IMR-90 (cell line): ENCODE measurements at regions not wholly inside any gene's neighbourhood (a gene's known extent, or its start where the extent isn't known, plus 50 kb on each side); places are given as distances from the start of the nearest gene placed in this dataset.

ENCODE experiments used
- ATAC-seq: fragments of 200-7000 bp; cut with Tn5 transposase; 2 replicates; pipeline ENCODE4 v1.9.1; 2020; ENCODE audit warnings: low read depth, mild to moderate bottlenecking, moderate library complexity
- BruUV-seq: library from RNA; stranded (reverse); fragments of 400-500 nt; replicated peaks from 2 replicates; lab custom pipeline; 2021; lab: Mats Ljungman, UMichigan
- CTCF ChIA-PET: fragments of 300-600 bp; formaldehyde crosslinking; extraction: SDS; loops from one replicate; lab custom pipeline; 2021; ENCODE audit warnings: antibody characterized with exemption; lab: Yijun Ruan, JAX
- POLR2A ChIA-PET: fragments of 300-600 bp; sonication (Branson Sonifier 250); formaldehyde crosslinking; loops from one replicate; lab custom pipeline; 2022; ENCODE audit warnings: antibody characterized with exemption; ENCODE audit not compliant: unreplicated experiment; lab: Charles Lee
- DNase-seq: peaks from one replicate; pipeline ENCODE4 v3.0.0; 2013
- H2AFZ ChIP-seq: replicated peaks from 2 replicates; pipeline ENCODE3; 2013; ENCODE audit warnings: low read length, mild to moderate bottlenecking; ENCODE audit not compliant: poor library complexity
- H2AK5ac ChIP-seq: 2 replicates; pipeline ENCODE4 v1.6.1; 2013; ENCODE audit warnings: low read depth, low read length, inconsistent platforms
- H2AK9ac ChIP-seq: replicated peaks from 2 replicates; pipeline ENCODE3; 2013; ENCODE audit warnings: mild to moderate bottlenecking, low read depth, low read length, moderate library complexity; ENCODE audit not compliant: poor library complexity
- H2BK120ac ChIP-seq: 2 replicates; pipeline ENCODE4 v1.6.1; 2013; ENCODE audit warnings: low read depth, low read length, inconsistent platforms
- H2BK15ac ChIP-seq: 3 replicates; pipeline ENCODE4 v1.6.1; 2013; ENCODE audit warnings: low read depth, low read length, inconsistent platforms
- H2BK20ac ChIP-seq: 2 replicates; pipeline ENCODE4 v1.6.1; 2013; ENCODE audit warnings: low read depth, mild to moderate bottlenecking, inconsistent platforms, low read length, moderate library complexity
- H2BK5ac ChIP-seq: 2 replicates; pipeline ENCODE4 v1.6.1; 2013; ENCODE audit warnings: mild to moderate bottlenecking, low read depth, low read length, inconsistent platforms; ENCODE audit not compliant: poor library complexity, severe bottlenecking
- H3K14ac ChIP-seq: replicated peaks from 2 replicates; pipeline ENCODE4 v1.6.1; 2013; ENCODE audit warnings: low read depth, low read length, inconsistent platforms
- H3K18ac ChIP-seq: 2 replicates; pipeline ENCODE4 v1.6.1; 2013; ENCODE audit warnings: low read depth, low read length, control low read depth
- H3K23ac ChIP-seq: 2 replicates; pipeline ENCODE4 v1.6.1; 2013; ENCODE audit warnings: low read depth, low read length, inconsistent platforms
- H3K27ac ChIP-seq: 2 replicates; pipeline ENCODE4 v1.5.1; 2013; ENCODE audit warnings: mild to moderate bottlenecking, control low read depth, low read length; ENCODE audit not compliant: insufficient read depth
- H3K27me3 ChIP-seq: 2 replicates; pipeline ENCODE4 v1.6.1; 2013; ENCODE audit warnings: low read length; ENCODE audit not compliant: control insufficient read depth, insufficient read depth
- H3K36me3 ChIP-seq: 2 replicates; pipeline ENCODE4 v1.6.1; 2013; ENCODE audit warnings: low read length, mixed read lengths; ENCODE audit not compliant: control insufficient read depth, insufficient read depth
- H3K4ac ChIP-seq: 2 replicates; pipeline ENCODE4 v1.6.1; 2013; ENCODE audit warnings: low read depth, low read length, inconsistent platforms
- H3K4me1 ChIP-seq: 2 replicates; pipeline ENCODE4 v1.6.1; 2013; ENCODE audit warnings: low read length, mixed read lengths; ENCODE audit not compliant: control insufficient read depth, insufficient read depth
- H3K4me2 ChIP-seq: 2 replicates; pipeline ENCODE4 v1.6.1; 2013; ENCODE audit warnings: low read depth, mild to moderate bottlenecking, control low read depth, low read length, moderate library complexity
- H3K4me3 ChIP-seq: 2 replicates; pipeline ENCODE4 v1.5.1; 2013; ENCODE audit warnings: low read depth, mild to moderate bottlenecking, control low read depth, low read length, moderate library complexity; ENCODE audit not compliant: insufficient read depth
- H3K56ac ChIP-seq: 2 replicates; pipeline ENCODE4 v1.6.1; 2013; ENCODE audit warnings: low read length, inconsistent platforms; ENCODE audit not compliant: insufficient read depth; ENCODE audit errors: extremely low read depth
- H3K79me1 ChIP-seq, 2 experiments: 2 replicates each; pipeline ENCODE4 v1.6.1; 2013; ENCODE audit warnings: low read length in 2 of 2, inconsistent platforms in 1 of 2, low read depth in 1 of 2
- H3K9ac ChIP-seq: 2 replicates; pipeline ENCODE4 v1.6.1; 2013; ENCODE audit warnings: low read depth, low read length, control low read depth
- H3K9me1 ChIP-seq: 2 replicates; pipeline ENCODE4 v1.6.1; 2013; ENCODE audit warnings: low read length, inconsistent platforms; ENCODE audit not compliant: insufficient read depth
- H3K9me3 ChIP-seq: 2 replicates; pipeline ENCODE4 v1.6.1; 2013; ENCODE audit warnings: low read length; ENCODE audit not compliant: control insufficient read depth, insufficient read depth
- H4K20me1 ChIP-seq: 2 replicates; pipeline ENCODE4 v1.6.1; 2013; ENCODE audit warnings: low read length, inconsistent platforms; ENCODE audit not compliant: insufficient read depth
- H4K5ac ChIP-seq: 2 replicates; pipeline ENCODE4 v1.6.1; 2013; ENCODE audit warnings: mild to moderate bottlenecking, low read depth, low read length, control low read depth
- H4K8ac ChIP-seq, 2 experiments: 2 replicates each; pipeline ENCODE4 v1.6.1; 2013; ENCODE audit warnings: low read depth in 2 of 2, low read length in 2 of 2, control low read depth in 1 of 2, inconsistent platforms in 1 of 2
- H4K91ac ChIP-seq: 2 replicates; pipeline ENCODE4 v1.6.1; 2013; ENCODE audit warnings: low read depth, low read length, inconsistent platforms; ENCODE audit not compliant: insufficient read depth
- CHD1 ChIP-seq: IDR thresholded peaks from 2 replicates; pipeline ENCODE4 v1.6.1; 2012; ENCODE audit warnings: low read depth, low read length, improper control_type of control experiment
- MAFK ChIP-seq: IDR thresholded peaks from 2 replicates; pipeline ENCODE4 v1.6.1; 2012; ENCODE audit warnings: low read depth, low read length, improper control_type of control experiment
- MAZ ChIP-seq: IDR thresholded peaks from 2 replicates; pipeline ENCODE4 v1.6.1; 2012; ENCODE audit warnings: low read depth, mild to moderate bottlenecking, low read length, improper control_type of control experiment, moderate library complexity, borderline replicate concordance
- MXI1 ChIP-seq: IDR thresholded peaks from 2 replicates; pipeline ENCODE4 v1.6.1; 2012; ENCODE audit warnings: low read depth, mild to moderate bottlenecking, low read length, moderate library complexity, borderline replicate concordance
- NFE2L2 ChIP-seq: fragments of 150-350 bp; IDR thresholded peaks from 2 replicates; pipeline ENCODE4 v1.6.1; 2016; ENCODE audit warnings: low read depth, mild to moderate bottlenecking, low read length
- POLR2A ChIP-seq: IDR thresholded peaks from 2 replicates; pipeline ENCODE4 v1.6.1; 2012; ENCODE audit warnings: mild to moderate bottlenecking, low read depth, low read length
- RAD21 ChIP-seq: IDR thresholded peaks from 2 replicates; pipeline ENCODE4 v1.6.1; 2012; ENCODE audit warnings: low read length, improper control_type of control experiment
- WGBS, 2 experiments: methylation state at CpG; one replicate each; pipeline versions ENCODE4 v1.1.5 to v1.1.7; 2013; ENCODE audit warnings: missing lambda C conversion rate in 2 of 2; ENCODE audit not compliant: insufficient read length in 1 of 2; ENCODE audit errors: extremely low coverage in 2 of 2; 5-methylcytosine and 5-hydroxymethylcytosine counted together
- dilution Hi-C: fragments of 300-500 bp; cut with HindIII; formaldehyde crosslinking; loops from one replicate; pipeline ENCODE4 v1.14.3; 2018; ENCODE audit warnings: low sequenced_read_pairs; ENCODE audit not compliant: unreplicated experiment
- in situ Hi-C: fragments of 300-500 bp; cut with MboI; formaldehyde crosslinking; loops from 3 replicates; pipeline ENCODE4 v1.14.3; 2019; ENCODE audit warnings: low sequenced_read_pairs, inconsistent platforms, mixed read lengths
- intact Hi-C: fragments of 100-400 bp; cut with micrococcal nuclease; formaldehyde crosslinking; loops from 2 replicates; pipeline ENCODE4 v1.10.0; 2022
- TF ChIP-seq, protein P1 (sequence below): fragments of 150-350 bp; IDR thresholded peaks from 2 replicates; pipeline ENCODE4 v1.6.1; 2017; ENCODE audit warnings: mild to moderate bottlenecking, antibody characterized with exemption, low read length, low read depth
- TF ChIP-seq, protein P2 (sequence below): conservative IDR thresholded peaks from 2 replicates; pipeline ENCODE4 v1.5.1; 2012; ENCODE audit warnings: mild to moderate bottlenecking, low read depth, low read length, improper control_type of control experiment
- TF ChIP-seq, protein P3 (sequence below): fragments of 150-350 bp; IDR thresholded peaks from 2 replicates; pipeline ENCODE4 v1.6.1; 2016; ENCODE audit warnings: low read depth, mild to moderate bottlenecking, low read length, moderate library complexity, borderline replicate concordance

DNA sequence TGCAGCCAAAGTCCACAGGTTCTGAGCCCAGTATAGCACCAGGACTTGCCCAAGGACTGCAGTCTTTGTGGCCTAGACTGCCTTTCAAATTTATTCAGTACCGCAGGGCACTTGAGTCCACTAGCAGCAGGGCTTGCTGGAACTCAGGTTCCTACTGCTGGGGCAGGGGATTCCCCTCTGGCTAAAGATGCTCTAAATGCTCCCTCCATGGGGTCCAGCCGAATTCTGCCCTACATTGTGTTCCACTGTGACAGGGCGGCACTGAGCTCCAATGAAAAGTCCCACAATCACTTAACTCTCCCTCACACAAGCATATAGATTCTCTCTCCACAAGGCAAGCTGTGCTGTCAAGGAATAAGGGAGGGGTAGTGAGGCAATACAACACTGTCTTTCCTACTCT is 518.1 kb upstream of the VRK2 start:
- H3K4me1 ChIP-seq: no peaks in the 10 kb centered on the region
- H4K8ac ChIP-seq: no peak overlapping the region
- no peak overlapping the region for H3K9ac ChIP-seq
- no peak overlapping the region for H3K4ac ChIP-seq
- 83% methylated on average over 1 of the region's 3 CpGs; no CpG with 5 or more reads in 1 of the 2 experiments for WGBS, 2 experiments
- H2BK5ac ChIP-seq: no peak overlapping the region
- no peak overlapping the region for H3K14ac ChIP-seq
- no peak overlapping the region for H2BK20ac ChIP-seq
- no peak overlapping the region for H2AK5ac ChIP-seq
- intact Hi-C loops: no loop called here
- in situ Hi-C loops: no loop called here
- H3K56ac ChIP-seq: no peak overlapping the region
- no peak for TF ChIP-seq MAFK
- no peak for TF ChIP-seq CHD1
- TF ChIP-seq, protein P1, sequence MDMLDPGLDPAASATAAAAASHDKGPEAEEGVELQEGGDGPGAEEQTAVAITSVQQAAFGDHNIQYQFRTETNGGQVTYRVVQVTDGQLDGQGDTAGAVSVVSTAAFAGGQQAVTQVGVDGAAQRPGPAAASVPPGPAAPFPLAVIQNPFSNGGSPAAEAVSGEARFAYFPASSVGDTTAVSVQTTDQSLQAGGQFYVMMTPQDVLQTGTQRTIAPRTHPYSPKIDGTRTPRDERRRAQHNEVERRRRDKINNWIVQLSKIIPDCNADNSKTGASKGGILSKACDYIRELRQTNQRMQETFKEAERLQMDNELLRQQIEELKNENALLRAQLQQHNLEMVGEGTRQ: no peak
- no peak for TF ChIP-seq RAD21
- TF ChIP-seq NFE2L2: no peak
- TF ChIP-seq, protein P2, sequence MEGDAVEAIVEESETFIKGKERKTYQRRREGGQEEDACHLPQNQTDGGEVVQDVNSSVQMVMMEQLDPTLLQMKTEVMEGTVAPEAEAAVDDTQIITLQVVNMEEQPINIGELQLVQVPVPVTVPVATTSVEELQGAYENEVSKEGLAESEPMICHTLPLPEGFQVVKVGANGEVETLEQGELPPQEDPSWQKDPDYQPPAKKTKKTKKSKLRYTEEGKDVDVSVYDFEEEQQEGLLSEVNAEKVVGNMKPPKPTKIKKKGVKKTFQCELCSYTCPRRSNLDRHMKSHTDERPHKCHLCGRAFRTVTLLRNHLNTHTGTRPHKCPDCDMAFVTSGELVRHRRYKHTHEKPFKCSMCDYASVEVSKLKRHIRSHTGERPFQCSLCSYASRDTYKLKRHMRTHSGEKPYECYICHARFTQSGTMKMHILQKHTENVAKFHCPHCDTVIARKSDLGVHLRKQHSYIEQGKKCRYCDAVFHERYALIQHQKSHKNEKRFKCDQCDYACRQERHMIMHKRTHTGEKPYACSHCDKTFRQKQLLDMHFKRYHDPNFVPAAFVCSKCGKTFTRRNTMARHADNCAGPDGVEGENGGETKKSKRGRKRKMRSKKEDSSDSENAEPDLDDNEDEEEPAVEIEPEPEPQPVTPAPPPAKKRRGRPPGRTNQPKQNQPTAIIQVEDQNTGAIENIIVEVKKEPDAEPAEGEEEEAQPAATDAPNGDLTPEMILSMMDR: no peak
- TF ChIP-seq, protein P3, sequence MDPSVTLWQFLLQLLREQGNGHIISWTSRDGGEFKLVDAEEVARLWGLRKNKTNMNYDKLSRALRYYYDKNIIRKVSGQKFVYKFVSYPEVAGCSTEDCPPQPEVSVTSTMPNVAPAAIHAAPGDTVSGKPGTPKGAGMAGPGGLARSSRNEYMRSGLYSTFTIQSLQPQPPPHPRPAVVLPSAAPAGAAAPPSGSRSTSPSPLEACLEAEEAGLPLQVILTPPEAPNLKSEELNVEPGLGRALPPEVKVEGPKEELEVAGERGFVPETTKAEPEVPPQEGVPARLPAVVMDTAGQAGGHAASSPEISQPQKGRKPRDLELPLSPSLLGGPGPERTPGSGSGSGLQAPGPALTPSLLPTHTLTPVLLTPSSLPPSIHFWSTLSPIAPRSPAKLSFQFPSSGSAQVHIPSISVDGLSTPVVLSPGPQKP: no peak
- TF ChIP-seq POLR2A: no peak
- no peak for TF ChIP-seq MAZ
- no peak for TF ChIP-seq MXI1
- H4K5ac ChIP-seq: no peak overlapping the region
- no peak overlapping the region for H4K91ac ChIP-seq
- no peak overlapping the region for H3K18ac ChIP-seq
- H2AFZ ChIP-seq: no peak overlapping the region
- H3K27ac ChIP-seq: no peak overlapping the region
- H3K79me1 ChIP-seq: no peaks in the 10 kb centered on the region
- no peak overlapping the region for H2BK120ac ChIP-seq
- H2BK15ac ChIP-seq: no peak overlapping the region
- no peak overlapping the region for H2AK9ac ChIP-seq
- no peaks in the 10 kb centered on the region for H3K27me3 ChIP-seq
- peaks cover 6% of the 10 kb centered on the region; the same call in 1 of the 2 replicates for H3K9me3 ChIP-seq
- H3K23ac ChIP-seq: no peak overlapping the region
- H3K4me3 ChIP-seq: no peak overlapping the region
- ChIA-PET POLR2A (no interaction called here), CTCF (no interaction called here)
- dilution Hi-C loops: no loop called here
- no peak for DNase-seq
- no peaks in the 10 kb centered on the region; the same call in 1 of the 2 replicates for H4K20me1 ChIP-seq
- H3K9me1 ChIP-seq: no peaks in the 10 kb centered on the region
- ATAC-seq: no peak
- H3K4me2 ChIP-seq: no peak overlapping the region
- no TSS peak for BruUV-seq
- H3K36me3 ChIP-seq: no peaks in the 10 kb centered on the region
